ENCODE measurements at regions not wholly inside any gene's neighbourhood (a gene's known extent, or its start where the extent isn't known, plus 50 kb on each side); places are given as distances from the start of the nearest gene placed in this dataset.
A peak's percentile ranks its signal among the peaks of the same experiment; 100 is the strongest.
"Not testable (repeated sequence)": the region's sequence is repeated elsewhere in the genome, so short reads cannot be mapped to it uniquely, and the experiment has no call there.

- peak in 1 of 2 experiments; percentile 22 for DNase-seq (ENCODE audit: low read depth in 1 of 2, low spot score in 2 of 2)
Measured at GRCh38 chr9:22208846-22209585, 199.9 kb upstream of the CDKN2B start.

DNA sequence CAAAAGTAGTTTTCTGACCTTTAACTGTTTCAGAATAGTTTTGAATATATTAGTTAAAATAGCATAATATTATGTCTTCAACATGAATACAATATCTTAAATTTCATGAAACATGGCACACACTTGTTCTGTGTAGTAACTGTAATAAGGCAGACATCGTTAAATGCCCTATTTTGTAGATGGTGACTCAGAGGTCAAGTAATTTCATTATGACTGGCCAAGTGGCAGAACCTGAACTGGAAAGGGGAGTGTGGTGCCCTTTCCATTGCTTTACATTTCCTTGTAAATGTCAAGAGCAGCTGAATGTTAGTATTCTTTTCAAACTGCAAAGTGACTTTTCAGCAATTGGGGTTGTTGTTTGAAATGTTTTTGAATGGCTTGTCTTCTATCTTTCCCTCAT lies 201.2 kb upstream of the CDKN2B start:
- no peak overlapping the region for H3K4me3 ChIP-seq
- peaks cover 54% of the 10 kb centered on the region for H3K4me1 ChIP-seq (replicated peaks)
- H3K36me3 ChIP-seq = no peaks in the 10 kb centered on the region
- no peak overlapping the region for H3K27ac ChIP-seq
- no peak for DNase-seq (ENCODE audit: low read depth in 1 of 2, low spot score in 2 of 2)
- no peaks in the 10 kb centered on the region for H3K9me3 ChIP-seq (replicated peaks)
- no peaks in the 10 kb centered on the region for H3K27me3 ChIP-seq (replicated peaks)

More at GRCh38 chr9:22208846-22209585, 199.9 kb upstream of the CDKN2B start:
- Histone ChIP-seq H3K27ac (no peak overlapping the region; the same call in 1 of the 2 replicates), H3K4me1 (replicated peaks) (peaks cover 45% of the 10 kb centered on the region), H3K4me3 (no peak overlapping the region), H3K36me3 (no peaks in the 10 kb centered on the region), H3K9me3 (replicated peaks) (no peaks in the 10 kb centered on the region), H3K27me3 (replicated peaks) (no peaks in the 10 kb centered on the region)

DNA sequence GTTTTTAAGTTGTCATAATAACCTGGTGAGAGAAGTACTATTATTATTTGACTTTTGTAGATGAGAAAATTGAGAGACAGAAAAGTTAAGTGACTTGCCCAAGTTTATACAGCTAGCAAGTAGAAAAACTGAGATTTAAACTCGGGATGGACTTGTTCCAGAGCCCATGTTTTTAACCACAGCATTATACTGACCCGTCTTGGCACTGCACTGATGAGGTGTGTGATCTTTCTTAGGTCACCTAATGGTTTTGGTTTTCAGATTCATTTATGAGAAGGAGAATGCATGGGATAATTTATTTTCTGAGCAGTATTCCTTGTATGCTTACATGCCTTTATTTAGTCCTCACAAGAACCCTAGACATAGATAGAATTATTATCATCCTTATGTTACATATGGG lies 201.8 kb upstream of the CDKN2B start:
- Histone ChIP-seq H3K9me3 (replicated peaks) (no peaks in the 10 kb centered on the region), H3K36me3 (no peaks in the 10 kb centered on the region), H3K4me3 (no peak overlapping the region), H3K4me1 (replicated peaks) (peaks cover 54% of the 10 kb centered on the region), H3K27me3 (replicated peaks) (no peaks in the 10 kb centered on the region), H3K27ac (peak overlapping the region; percentile 89)
- no peak for DNase-seq (ENCODE audit: low read depth in 1 of 2, low spot score in 2 of 2)

GRCh38 chr9:22211588-22212360 lies 202.7 kb upstream of the CDKN2B start:
- peak; percentile 58 to 91 for DNase-seq (ENCODE audit: low read depth in 1 of 2, low spot score in 2 of 2)
- H3K27ac ChIP-seq = peak overlapping the region; percentile 89
- no peak overlapping the region for H3K4me3 ChIP-seq

DNA sequence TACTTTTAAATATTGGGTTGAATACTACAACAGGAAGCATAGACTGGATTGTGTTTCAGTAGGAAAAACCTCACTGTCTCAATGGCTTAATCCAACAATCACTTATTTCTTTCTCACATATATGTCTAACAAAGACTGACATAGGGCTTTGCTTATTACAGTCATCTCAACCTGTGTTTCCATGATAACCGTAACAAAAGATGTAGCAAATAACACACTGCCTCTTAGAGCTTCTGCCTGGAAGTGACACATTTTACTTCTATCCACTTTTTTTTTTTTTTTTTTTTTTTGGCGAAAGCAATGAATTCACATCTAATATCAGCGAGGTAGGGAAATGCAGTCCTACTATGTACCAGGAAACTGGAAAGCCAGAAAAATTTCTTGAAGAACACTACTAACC lies 204.9 kb upstream of the CDKN2B start:
- DNase-seq (ENCODE audit: low read depth in 1 of 2, low spot score in 2 of 2) = no peak
- Histone ChIP-seq H3K9me3 (replicated peaks) (no peaks in the 10 kb centered on the region), H3K4me3 (no peak overlapping the region), H3K36me3 (no peaks in the 10 kb centered on the region), H3K27me3 (replicated peaks) (no peaks in the 10 kb centered on the region), H3K27ac (no peak overlapping the region; the same call in 1 of the 2 replicates), H3K4me1 (replicated peaks) (peaks cover 58% of the 10 kb centered on the region)

More at GRCh38 chr9:22211588-22212360, 202.7 kb upstream of the CDKN2B start:
- Histone ChIP-seq H3K36me3 (no peaks in the 10 kb centered on the region), H3K4me1 (replicated peaks) (peaks cover 58% of the 10 kb centered on the region), H3K27me3 (replicated peaks) (no peaks in the 10 kb centered on the region), H3K9me3 (replicated peaks) (no peaks in the 10 kb centered on the region)

- no peak overlapping the region; the same call in 1 of the 2 replicates for H3K27ac ChIP-seq
- peaks cover 53% of the 10 kb centered on the region for H3K4me1 ChIP-seq (replicated peaks)
- DNase-seq (ENCODE audit: low read depth in 1 of 2, low spot score in 2 of 2) = no peak
- no peaks in the 10 kb centered on the region for H3K27me3 ChIP-seq (replicated peaks)
- H3K9me3 ChIP-seq (replicated peaks) = no peaks in the 10 kb centered on the region
- no peaks in the 10 kb centered on the region for H3K36me3 ChIP-seq
- no peak overlapping the region for H3K4me3 ChIP-seq
Measured at GRCh38 chr9:22214497-22215031, 205.5 kb upstream of the CDKN2B start.

DNA sequence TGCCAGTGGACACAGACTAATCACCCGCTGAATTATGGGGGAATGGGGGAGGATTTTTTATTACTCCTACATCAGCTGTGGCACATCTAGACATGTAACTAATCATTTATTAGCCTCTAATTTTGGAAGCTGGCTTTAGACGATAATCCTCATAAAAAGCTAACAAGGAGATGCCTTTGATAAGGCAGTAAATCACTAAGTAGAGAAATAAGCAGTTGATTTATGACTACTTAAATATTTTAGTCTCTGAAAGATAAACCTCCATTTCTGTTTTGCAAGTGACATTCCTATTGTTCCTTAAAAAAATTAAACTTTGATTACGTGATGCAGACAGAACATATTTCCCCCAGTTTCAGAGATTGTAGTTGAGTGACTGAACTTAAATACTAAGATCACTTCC lies 206.4 kb upstream of the CDKN2B start:
- no peak for DNase-seq (ENCODE audit: low read depth in 1 of 2, low spot score in 2 of 2)
- no peaks in the 10 kb centered on the region for H3K36me3 ChIP-seq
- peaks cover 43% of the 10 kb centered on the region for H3K4me1 ChIP-seq (replicated peaks)
- no peaks in the 10 kb centered on the region for H3K9me3 ChIP-seq (replicated peaks)
- no peak overlapping the region for H3K4me3 ChIP-seq
- no peak overlapping the region for H3K27ac ChIP-seq
- H3K27me3 ChIP-seq (replicated peaks) = no peaks in the 10 kb centered on the region

- peak overlapping the region; percentile 49 for H3K27ac ChIP-seq
- H3K9me3 ChIP-seq (replicated peaks) = no peaks in the 10 kb centered on the region
- H3K4me1 ChIP-seq (replicated peaks) = peaks cover 31% of the 10 kb centered on the region
- H3K27me3 ChIP-seq (replicated peaks) = no peaks in the 10 kb centered on the region
- no peak overlapping the region for H3K4me3 ChIP-seq
- DNase-seq (ENCODE audit: low read depth in 1 of 2, low spot score in 2 of 2) = peak; percentile 36 to 56
- no peaks in the 10 kb centered on the region for H3K36me3 ChIP-seq
Measured at GRCh38 chr9:22216730-22217172, 207.6 kb upstream of the CDKN2B start.

- H3K27me3 ChIP-seq (replicated peaks) = no peaks in the 10 kb centered on the region
- no peaks in the 10 kb centered on the region for H3K36me3 ChIP-seq
- no peak overlapping the region for H3K27ac ChIP-seq
- peaks cover 26% of the 10 kb centered on the region for H3K4me1 ChIP-seq (replicated peaks)
- no peaks in the 10 kb centered on the region for H3K9me3 ChIP-seq (replicated peaks)
- DNase-seq (ENCODE audit: low read depth in 1 of 2, low spot score in 2 of 2) = no peak
- H3K4me3 ChIP-seq = no peak overlapping the region
Measured at GRCh38 chr9:22217254-22217653, 208.1 kb upstream of the CDKN2B start.

DNA sequence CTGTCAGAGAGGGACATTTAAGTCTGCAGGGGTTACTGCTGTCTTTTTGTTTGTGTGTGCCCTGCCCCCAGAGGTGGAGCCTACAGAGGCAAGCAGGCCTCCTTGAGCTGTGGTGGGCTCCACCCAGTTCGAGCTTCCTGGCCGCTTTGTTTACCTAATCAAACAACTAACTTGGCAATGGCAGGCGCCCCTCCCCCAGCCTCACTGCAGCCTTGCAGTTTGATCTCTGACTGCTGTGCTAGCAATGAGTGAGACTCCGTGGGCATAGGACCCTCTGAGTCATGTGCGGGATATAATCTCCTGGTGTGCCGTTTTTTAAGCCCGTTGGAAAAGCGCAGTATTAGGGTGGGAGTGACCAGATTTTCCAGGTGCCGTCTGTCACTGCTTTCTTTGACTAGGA lies 216.8 kb upstream of the CDKN2B start:
- H3K4me1 ChIP-seq (replicated peaks); DNase-seq (ENCODE audit: low read depth in 1 of 2, low spot score in 2 of 2); H3K4me3 ChIP-seq; H3K9me3 ChIP-seq (replicated peaks); H3K27ac ChIP-seq; H3K36me3 ChIP-seq; H3K27me3 ChIP-seq (replicated peaks): not testable (repeated sequence)

DNA sequence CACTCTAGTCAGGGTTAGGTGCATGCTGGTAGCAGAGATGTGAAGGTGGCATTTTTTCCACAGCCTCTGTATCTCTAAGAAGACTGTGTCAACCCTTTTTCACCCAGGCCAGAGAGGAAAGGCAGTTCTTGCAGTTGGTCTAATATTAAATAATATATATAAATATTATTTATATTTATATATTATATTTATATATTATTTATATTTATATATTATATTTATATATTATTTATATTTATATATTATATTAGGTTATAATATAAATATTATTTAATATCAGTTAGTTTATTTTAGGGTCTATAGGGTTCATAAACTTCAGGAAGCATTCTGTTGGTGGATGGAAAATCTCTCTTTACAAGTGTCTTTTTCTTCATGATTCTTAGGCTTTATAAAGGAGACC lies 218.6 kb upstream of the DMRTA1 start:
- Histone ChIP-seq H3K36me3 (no peaks in the 10 kb centered on the region), H3K4me1 (replicated peaks) (no peaks in the 10 kb centered on the region)

DNA sequence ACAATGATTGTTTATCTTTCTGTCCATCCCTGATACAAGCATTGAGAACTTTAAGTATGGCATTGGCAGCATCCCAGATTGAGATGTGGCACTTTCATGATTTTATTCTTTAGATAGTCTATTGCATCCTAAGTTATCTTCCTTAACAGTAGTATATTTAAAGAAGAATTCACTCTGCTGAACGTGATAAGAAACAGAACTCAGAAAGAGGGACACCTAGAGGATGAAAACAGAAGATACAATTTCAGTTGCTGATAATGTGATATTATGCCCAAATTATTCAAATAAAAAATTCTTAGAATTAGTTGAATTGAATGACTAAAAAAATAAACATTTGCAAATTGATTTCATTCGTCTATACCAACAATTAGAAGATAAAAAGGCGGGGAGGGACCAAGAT lies 218.1 kb upstream of the DMRTA1 start:
- Histone ChIP-seq H3K27ac (no peak overlapping the region), H3K4me1 (replicated peaks) (no peaks in the 10 kb centered on the region), H3K27me3 (replicated peaks) (no peaks in the 10 kb centered on the region), H3K36me3 (no peaks in the 10 kb centered on the region), H3K4me3 (no peak overlapping the region), H3K9me3 (replicated peaks) (0 out of 2 replicates have a peak, but pooled peaks cover 2% of the 10 kb centered on the region)
- no peak for DNase-seq (ENCODE audit: low read depth in 1 of 2, low spot score in 2 of 2)

More for the DNA sequence above, 218.6 kb upstream of the DMRTA1 start:
- H3K9me3 ChIP-seq (replicated peaks) = 0 out of 2 replicates have a peak, but pooled peaks cover 2% of the 10 kb centered on the region
- no peak overlapping the region for H3K4me3 ChIP-seq
- no peaks in the 10 kb centered on the region for H3K27me3 ChIP-seq (replicated peaks)
- H3K27ac ChIP-seq = no peak overlapping the region
- DNase-seq (ENCODE audit: low read depth in 1 of 2, low spot score in 2 of 2) = no peak

DNA sequence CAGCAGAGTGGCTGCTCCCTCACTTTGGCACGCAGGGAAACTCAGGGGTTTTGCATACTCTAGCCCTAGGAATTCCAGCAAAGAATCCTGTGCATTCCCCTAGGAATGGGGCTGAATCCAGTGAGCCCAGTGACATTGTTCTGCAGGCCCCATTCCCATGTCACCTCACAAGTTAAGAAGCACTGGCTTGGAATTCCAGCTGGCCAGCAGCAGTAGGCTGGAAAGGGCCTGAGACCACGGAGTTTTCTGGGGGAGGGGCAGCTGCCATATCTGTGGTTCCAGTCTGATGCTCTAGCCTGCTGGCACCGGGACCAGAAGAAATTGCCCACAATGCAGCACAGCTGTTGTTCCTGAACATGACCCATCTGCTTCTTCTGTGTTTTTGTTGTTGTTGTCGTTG lies 217.6 kb upstream of the DMRTA1 start:
- no peaks in the 10 kb centered on the region for H3K27me3 ChIP-seq (replicated peaks)
- H3K36me3 ChIP-seq = no peaks in the 10 kb centered on the region
- no peaks in the 10 kb centered on the region for H3K4me1 ChIP-seq (replicated peaks)
- no peak overlapping the region for H3K4me3 ChIP-seq
- DNase-seq (ENCODE audit: low read depth in 1 of 2, low spot score in 2 of 2) = no peak
- H3K9me3 ChIP-seq (replicated peaks) = 0 out of 2 replicates have a peak, but pooled peaks cover 2% of the 10 kb centered on the region
- H3K27ac ChIP-seq = no peak overlapping the region

- H3K4me1 ChIP-seq (replicated peaks); DNase-seq (ENCODE audit: low read depth in 1 of 2, low spot score in 2 of 2); H3K9me3 ChIP-seq (replicated peaks); H3K27me3 ChIP-seq (replicated peaks); H3K27ac ChIP-seq; H3K36me3 ChIP-seq; H3K4me3 ChIP-seq: not testable (repeated sequence)
Measured at GRCh38 chr9:22231309-22231708, 215.3 kb upstream of the DMRTA1 start.
